Spleen (tissue), 7 donors: ENCODE measurements at regions not wholly inside any gene's neighbourhood (a gene's known extent, or its start where the extent isn't known, plus 50 kb on each side); places are given as distances from the start of the nearest gene placed in this dataset.
"Not testable (repeated sequence)": the region's sequence is repeated elsewhere in the genome, so short reads cannot be mapped to it uniquely, and the experiment has no call there.

ENCODE experiments used
- CTCF ChIP-seq, 11 experiments: fragments of 200-600 bp in 7 of 11; fragments of 450-650 bp in 4 of 11; sonication (generic) in 4 of 11; IDR thresholded peaks in 8 of 11; conservative IDR thresholded peaks in 3 of 11; 1 replicate in 7 of 11; 2 replicates in 4 of 11; pipeline versions ENCODE4 v1.4.0 to v1.8.0; 2016 to 2021; ENCODE audit warnings: antibody characterized with exemption in 11 of 11, inconsistent platforms in 4 of 11, mild to moderate bottlenecking in 1 of 11
- POLR2AphosphoS5 ChIP-seq, 3 donors: sonication (generic); formaldehyde crosslinking; IDR thresholded peaks; one replicate each; pipeline ENCODE4 v1.5.1; 2017; ENCODE audit warnings: antibody characterized with exemption in 3 of 3
- donor health status: DM: no; HTN: no; CAD: no; lungs with moderate emphysema.
- donor health status: DM: no; HTN: no; CAD: no.
- donor health status: DM: no; HTN: no; CAD: no.

DNA sequence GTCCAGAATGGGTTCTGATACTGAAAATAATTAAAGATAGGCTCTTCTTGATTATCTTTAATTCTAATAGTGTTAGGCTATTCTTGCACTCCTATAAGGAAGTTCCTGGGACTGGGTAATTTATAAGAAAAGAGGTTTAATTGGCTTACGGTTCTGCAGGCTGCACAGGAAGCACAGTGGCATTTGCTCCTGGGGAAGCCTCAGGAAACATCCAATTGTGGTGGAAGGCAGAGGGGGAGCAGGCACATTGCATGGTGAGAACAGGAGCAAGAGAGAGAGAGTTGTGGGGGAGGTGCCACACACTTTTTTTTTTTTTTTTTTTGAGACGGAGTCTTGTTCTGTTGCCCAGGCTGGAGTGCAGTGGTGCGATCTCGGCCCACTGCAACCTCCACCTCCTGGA is 540.3 kb downstream of the RFPL4B start:
- TF ChIP-seq CTCF (IDR thresholded peaks at IDR 0.05 in 8 of 11, conservative IDR thresholded peaks at IDR 0.05 in 3 of 11); POLR2AphosphoS5 (IDR thresholded peaks at IDR 0.05): not testable (repeated sequence)
